K562 (cell line): ENCODE measurements at regions not wholly inside any gene's neighbourhood (a gene's known extent, or its start where the extent isn't known, plus 50 kb on each side); places are given as distances from the start of the nearest gene placed in this dataset.

Experiments
- ATAC-seq: fragments of 200-7000 bp; cut with Tn5 transposase; 3 replicates; pipeline ENCODE4 v1.9.1; 2020; ENCODE audit warnings: moderate library complexity
- BruUV-seq: library from RNA; stranded (reverse); fragments of 400-500 nt; replicated peaks from 2 replicates; lab custom pipeline; 2021; lab: Mats Ljungman, UMichigan
- CTCF ChIA-PET: fragments of 300-600 bp; formaldehyde crosslinking; extraction: SDS; loops from one replicate; lab custom pipeline; 2021; ENCODE audit warnings: low intra/inter-chr PET ratio; lab: Yijun Ruan, JAX
- POLR2A ChIA-PET: fragments of 300-600, 350-650 bp; sonication (Branson Sonifier 250); formaldehyde crosslinking; extraction: SDS; loops from one replicate; lab custom pipeline; 2021; ENCODE audit warnings: antibody characterized with exemption, inconsistent platforms; lab: Yijun Ruan, JAX
- DNase-seq, 4 experiments: peaks; one replicate each; pipeline versions ENCODE4 v3.0.0 to v3.0.0-alpha.2; 2011 to 2018; ENCODE audit warnings: low spot score in 3 of 4, mixed read lengths in 3 of 4; ENCODE audit errors: extremely low read depth in 1 of 4
- FAIRE-seq: peaks from 2 replicates; lab custom pipeline; 2011; peaks lifted over from hg19 to GRCh38; lab: Jason Lieb, UNC
- H2AFZ ChIP-seq: 2 replicates; pipeline ENCODE4 v1.6.0; 2011; ENCODE audit warnings: low read depth, low read length, control low read depth, inconsistent platforms
- H3K27ac ChIP-seq: fragments of 200-600 bp; 3 replicates; pipeline ENCODE4 v1.8.0; 2011; ENCODE audit warnings: low read depth, mild to moderate bottlenecking, control low read depth, inconsistent platforms, low read length, moderate library complexity, mixed read lengths; ENCODE audit errors: extremely low read depth
- H3K27me3 ChIP-seq, 2 experiments: fragments of 300-600 bp in 1 of 2; 2 replicates in 1 of 2; 3 replicates in 1 of 2; pipeline versions ENCODE4 v1.6.0 to v1.8.0; 2011; ENCODE audit warnings: inconsistent platforms in 2 of 2, low read length in 2 of 2, mild to moderate bottlenecking in 1 of 2, mixed read lengths in 1 of 2, moderate library complexity in 1 of 2; ENCODE audit not compliant: control insufficient read depth in 2 of 2, insufficient read depth in 2 of 2
- H3K36me3 ChIP-seq: fragments of 300-600 bp; 3 replicates; pipeline ENCODE4 v1.8.0; 2011; ENCODE audit warnings: mild to moderate bottlenecking, low read length, inconsistent platforms; ENCODE audit not compliant: control insufficient read depth, insufficient read depth
- H3K4me1 ChIP-seq, 2 experiments: fragments of 200-600 bp in 1 of 2; replicated peaks in 1 of 2; 2 replicates in 1 of 2; 3 replicates in 1 of 2; pipeline versions ENCODE4 v1.5.1 to v1.8.0; 2011; ENCODE audit warnings: inconsistent platforms in 2 of 2, low read length in 2 of 2, mild to moderate bottlenecking in 1 of 2, mixed read lengths in 1 of 2, moderate library complexity in 1 of 2; ENCODE audit not compliant: control insufficient read depth in 2 of 2, insufficient read depth in 2 of 2
- H3K4me2 ChIP-seq: 2 replicates; pipeline ENCODE4 v1.6.1; 2011; ENCODE audit warnings: low read length, control low read depth, inconsistent platforms, mixed read lengths; ENCODE audit not compliant: insufficient read depth
- H3K4me3 ChIP-seq: fragments of 200-600 bp; sonication (generic), shearing (Covaris generic); 2 replicates; pipeline ENCODE4 v1.5.1; 2016; ENCODE audit warnings: control low read depth, inconsistent platforms
- H3K79me2 ChIP-seq: fragments of 200-600 bp; 3 replicates; pipeline ENCODE4 v1.8.0; 2011; ENCODE audit warnings: low read length, inconsistent platforms; ENCODE audit not compliant: control insufficient read depth, insufficient read depth
- H3K9ac ChIP-seq, 2 experiments: 2 replicates each; pipeline versions ENCODE4 v1.6.0 to v1.6.1; 2011; ENCODE audit warnings: low read depth in 2 of 2, low read length in 2 of 2, control low read depth in 1 of 2, inconsistent platforms in 1 of 2, mild to moderate bottlenecking in 1 of 2, mixed read lengths in 1 of 2; ENCODE audit not compliant: insufficient read depth in 1 of 2
- H3K9me1 ChIP-seq: one replicate; pipeline ENCODE4 v1.6.0; 2011; ENCODE audit warnings: inconsistent platforms, mild to moderate bottlenecking, low read length, moderate library complexity; ENCODE audit not compliant: control insufficient read depth, insufficient read depth
- H3K9me3 ChIP-seq: replicated peaks from 2 replicates; pipeline ENCODE4 v1.5.1; 2011; ENCODE audit warnings: low read depth, low read length, inconsistent platforms; ENCODE audit not compliant: control insufficient read depth, insufficient read depth
- H4K20me1 ChIP-seq: replicated peaks from 2 replicates; pipeline ENCODE4 v1.6.1; 2011; ENCODE audit warnings: low read length, inconsistent platforms, mixed read lengths; ENCODE audit not compliant: control insufficient read depth, insufficient read depth
- ADNP ChIP-seq: fragments of 200-800 bp; sonication (Bioruptor generic); IDR thresholded peaks from 2 replicates; pipeline ENCODE4 v1.6.1; 2016; ENCODE audit warnings: missing genetic modification characterization, missing compliant biosample characterization
- CBFA2T3 ChIP-seq: fragments of 450-650 bp; IDR thresholded peaks from 2 replicates; pipeline ENCODE4 v1.6.1; 2017
- DNMT1 ChIP-seq: fragments of 450-650 bp; IDR thresholded peaks from 2 replicates; pipeline ENCODE4 v1.6.1; 2016; ENCODE audit warnings: antibody characterized with exemption, mild to moderate bottlenecking
- E2F6 ChIP-seq, 2 experiments: IDR thresholded peaks; 2 replicates each; pipeline ENCODE4 v1.6.1; 2011; ENCODE audit warnings: borderline replicate concordance in 1 of 2, control low read depth in 1 of 2, low read depth in 1 of 2, low read length in 1 of 2, mild to moderate bottlenecking in 1 of 2, mixed read lengths in 1 of 2, moderate library complexity in 1 of 2; ENCODE audit not compliant: insufficient read depth in 1 of 2, insufficient read length in 1 of 2, poor library complexity in 1 of 2, severe bottlenecking in 1 of 2; ENCODE audit errors: extremely low read depth in 1 of 2
- HINFP ChIP-seq: fragments of 450-650 bp; conservative IDR thresholded peaks from 2 replicates; pipeline ENCODE4 v1.6.1; 2016; ENCODE audit warnings: missing genetic modification characterization, low read depth, mild to moderate bottlenecking, control low read depth, missing compliant biosample characterization
- HMBOX1 ChIP-seq: sonication (generic); IDR thresholded peaks from 2 replicates; pipeline ENCODE4 v1.6.1; 2016
- PKNOX1 ChIP-seq: fragments of 450-650 bp; IDR thresholded peaks from 2 replicates; pipeline ENCODE4 v1.6.1; 2016
- SMARCB1 ChIP-seq: IDR thresholded peaks from 2 replicates; pipeline ENCODE4 v1.6.1; 2011; ENCODE audit warnings: improper control_type of control experiment, low read depth; ENCODE audit not compliant: insufficient read length
- YY1 ChIP-seq, 3 experiments: IDR thresholded peaks; 2 replicates each; pipeline ENCODE4 v1.6.1; 2011; ENCODE audit warnings: low read length in 2 of 3, mild to moderate bottlenecking in 2 of 3, moderate library complexity in 2 of 3, borderline replicate concordance in 1 of 3, control low read depth in 1 of 3, low read depth in 1 of 3; ENCODE audit not compliant: insufficient read depth in 3 of 3, insufficient replicate concordance in 2 of 3, control insufficient read depth in 1 of 3, insufficient read length in 1 of 3; ENCODE audit errors: extremely low read depth in 1 of 3
- ZC3H4 ChIP-seq: sonication (generic); formaldehyde crosslinking; IDR thresholded peaks from 2 replicates; pipeline ENCODE4 v1.9.0; 2021; ENCODE audit warnings: missing genetic modification reagents, borderline replicate concordance
- ZNF766 ChIP-seq: fragments of 200-800 bp; sonication (Bioruptor generic); conservative IDR thresholded peaks from 2 replicates; pipeline ENCODE4 v1.6.1; 2016; ENCODE audit warnings: missing genetic modification characterization, missing compliant biosample characterization
- WGBS: fragments of 100-300 bp; shearing (Covaris generic); methylation state at CpG from one replicate; pipeline ENCODE4 v1.1.6; 2016; ENCODE audit warnings: low coverage, mixed read lengths; ENCODE audit not compliant: insufficient coverage; ENCODE audit errors: missing lambda C conversion rate; 5-methylcytosine and 5-hydroxymethylcytosine counted together
- in situ Hi-C: fragments of 300-500 bp; cut with MboI; formaldehyde crosslinking; loops from 4 replicates; pipeline ENCODE4 v1.15.0; 2018; ENCODE audit warnings: inconsistent platforms, mixed read lengths
- intact Hi-C: fragments of 100-400 bp; cut with micrococcal nuclease; formaldehyde crosslinking; loops from 2 replicates; pipeline ENCODE4 v1.14.2; 2022

GRCh38 chr2:21552981-21553380 is 429.2 kb downstream of the TDRD15 start:
- Histone ChIP-seq H2AFZ (no peak overlapping the region), H3K9me1 (no peaks in the 10 kb centered on the region), H3K4me3 (no peak overlapping the region), H3K4me2 (no peak overlapping the region), H4K20me1 (no peaks in the 10 kb centered on the region), H3K9me3 (no peaks in the 10 kb centered on the region), H3K79me2 (no peaks in the 10 kb centered on the region), H3K27ac (no peak overlapping the region), H3K9ac (no peak overlapping the region), H3K27me3 (no peaks in the 10 kb centered on the region), H3K4me1 (no peaks in the 10 kb centered on the region), H3K36me3 (no peaks in the 10 kb centered on the region)
- POLR2A ChIA-PET: no interaction called here
- CTCF ChIA-PET: no interaction called here
- ATAC-seq (no peak), FAIRE-seq (no peak), DNase-seq (no peak)
- intact Hi-C loops (no loop called here), in situ Hi-C loops (no loop called here)
- BruUV-seq: no TSS peak
- TF ChIP-seq ZNF766 (CRISPR knock-in tag): no peak
- no peak for TF ChIP-seq DNMT1
- TF ChIP-seq HINFP (tag): no peak
- TF ChIP-seq ZC3H4 (CRISPR knock-in tag): no peak
- TF ChIP-seq SMARCB1: no peak

GRCh38 chr2:21559351-21559750 is 435.6 kb downstream of the TDRD15 start:
- no peaks in the 10 kb centered on the region for H3K36me3 ChIP-seq
- 2% methylated on average over 4 of the region's 4 CpGs for WGBS
- no peak for FAIRE-seq
- ATAC-seq: no peak
- no peak overlapping the region for H2AFZ ChIP-seq
- H3K9me3 ChIP-seq: no peaks in the 10 kb centered on the region
- H4K20me1 ChIP-seq: no peaks in the 10 kb centered on the region
- no peak overlapping the region for H3K9ac ChIP-seq
- no peak overlapping the region for H3K4me2 ChIP-seq
- H3K4me3 ChIP-seq: no peak overlapping the region
- POLR2A ChIA-PET: no interaction called here
- DNase-seq: no peak
- no peaks in the 10 kb centered on the region for H3K79me2 ChIP-seq
- intact Hi-C loops: no loop called here
- in situ Hi-C loops: no loop called here
- no TSS peak for BruUV-seq
- no peaks in the 10 kb centered on the region for H3K4me1 ChIP-seq
- H3K27me3 ChIP-seq: no peaks in the 10 kb centered on the region
- CTCF ChIA-PET: no interaction called here
- no peaks in the 10 kb centered on the region for H3K9me1 ChIP-seq
- no peak overlapping the region for H3K27ac ChIP-seq
- no peak for TF ChIP-seq ADNP (tag)
- no peak for TF ChIP-seq E2F6 (IDR thresholded peaks at IDR 0.05; ENCODE audit: borderline replicate concordance in 1 of 2, extremely low read depth in 1 of 2, insufficient read depth in 1 of 2, insufficient read length in 1 of 2, low read depth in 1 of 2, low read length in 1 of 2, poor library complexity in 1 of 2, severe bottlenecking in 1 of 2)
- no peak for TF ChIP-seq YY1 (IDR thresholded peaks at IDR 0.05; ENCODE audit: borderline replicate concordance in 1 of 3, control insufficient read depth in 1 of 3, extremely low read depth in 1 of 3, insufficient read depth in 3 of 3, insufficient read length in 1 of 3, insufficient replicate concordance in 2 of 3, low read depth in 1 of 3, low read length in 2 of 3)
- no peak for TF ChIP-seq HMBOX1
- no peak for TF ChIP-seq CBFA2T3
- TF ChIP-seq PKNOX1: no peak
